ENCODE measurements at regions not wholly inside any gene's neighbourhood (a gene's known extent, or its start where the extent isn't known, plus 50 kb on each side); places are given as distances from the start of the nearest gene placed in this dataset.

DNA sequence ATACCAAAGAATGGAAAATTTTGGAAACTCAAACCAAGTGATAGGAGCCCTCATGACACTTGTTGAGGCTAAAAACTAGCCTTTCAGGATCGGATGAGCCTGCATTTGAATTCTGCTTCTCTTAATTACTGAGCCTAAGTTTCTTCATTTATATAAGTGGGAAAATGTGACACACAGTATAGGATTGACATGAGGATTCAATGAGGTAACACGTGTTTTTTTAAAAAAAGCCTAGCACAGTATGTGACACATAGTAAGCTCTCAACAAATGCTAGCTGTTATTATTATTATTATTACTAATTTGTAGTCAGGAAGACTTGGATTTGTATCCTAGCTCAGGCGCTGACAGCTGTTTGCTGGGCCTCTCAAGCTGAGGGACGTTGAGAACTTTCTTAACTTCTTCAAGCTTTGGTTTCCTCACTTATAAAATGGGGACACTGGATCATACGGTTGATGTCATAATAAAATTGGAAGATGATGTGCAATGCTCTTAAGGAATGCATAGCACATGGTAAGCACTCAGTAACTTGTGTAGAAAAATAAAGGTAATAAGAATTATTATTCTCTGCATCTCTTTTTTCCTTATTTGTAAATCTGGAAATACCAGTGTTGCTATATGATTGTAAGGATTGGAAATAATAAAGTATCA, 55.4 kb upstream of the JUN start:
- TF ChIP-seq, protein P1, sequence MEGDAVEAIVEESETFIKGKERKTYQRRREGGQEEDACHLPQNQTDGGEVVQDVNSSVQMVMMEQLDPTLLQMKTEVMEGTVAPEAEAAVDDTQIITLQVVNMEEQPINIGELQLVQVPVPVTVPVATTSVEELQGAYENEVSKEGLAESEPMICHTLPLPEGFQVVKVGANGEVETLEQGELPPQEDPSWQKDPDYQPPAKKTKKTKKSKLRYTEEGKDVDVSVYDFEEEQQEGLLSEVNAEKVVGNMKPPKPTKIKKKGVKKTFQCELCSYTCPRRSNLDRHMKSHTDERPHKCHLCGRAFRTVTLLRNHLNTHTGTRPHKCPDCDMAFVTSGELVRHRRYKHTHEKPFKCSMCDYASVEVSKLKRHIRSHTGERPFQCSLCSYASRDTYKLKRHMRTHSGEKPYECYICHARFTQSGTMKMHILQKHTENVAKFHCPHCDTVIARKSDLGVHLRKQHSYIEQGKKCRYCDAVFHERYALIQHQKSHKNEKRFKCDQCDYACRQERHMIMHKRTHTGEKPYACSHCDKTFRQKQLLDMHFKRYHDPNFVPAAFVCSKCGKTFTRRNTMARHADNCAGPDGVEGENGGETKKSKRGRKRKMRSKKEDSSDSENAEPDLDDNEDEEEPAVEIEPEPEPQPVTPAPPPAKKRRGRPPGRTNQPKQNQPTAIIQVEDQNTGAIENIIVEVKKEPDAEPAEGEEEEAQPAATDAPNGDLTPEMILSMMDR (IDR thresholded peaks at IDR 0.05) = no peak
- no peak for TF ChIP-seq POLR2A (IDR thresholded peaks at IDR 0.05)

Measured in thyroid gland (tissue), 4 donors.